CD4-positive, alpha-beta T cell (primary cell): ENCODE measurements at regions not wholly inside any gene's neighbourhood (a gene's known extent, or its start where the extent isn't known, plus 50 kb on each side); places are given as distances from the start of the nearest gene placed in this dataset.
"Not testable (repeated sequence)": the region's sequence is repeated elsewhere in the genome, so short reads cannot be mapped to it uniquely, and the experiment has no call there.

Source experiments
- ATAC-seq: fragments of 200-7000 bp; cut with Tn5 transposase; one replicate; pipeline ENCODE4 v1.10.0; 2022; ENCODE audit warnings: mild to moderate bottlenecking; ENCODE audit not compliant: poor library complexity
- CTCF ChIA-PET: fragments of 350-600 bp; sonication (Branson Sonifier 250); formaldehyde crosslinking; loops from one replicate; lab custom pipeline; 2021; ENCODE audit warnings: antibody characterized with exemption, inconsistent platforms; lab: Charles Lee
- POLR2A ChIA-PET: fragments of 350-600 bp; sonication (Branson Sonifier 250); formaldehyde crosslinking; loops from one replicate; lab custom pipeline; 2021; ENCODE audit warnings: antibody characterized with exemption, inconsistent platforms; lab: Charles Lee
- DNase-seq, 14 experiments: peaks; one replicate each; pipeline ENCODE4 v3.0.0-alpha.2; 2013 to 2020; ENCODE audit warnings: mixed read lengths in 2 of 14
- H3K27ac ChIP-seq, 2 donors: one replicate each; pipeline versions ENCODE4 v1.5.1 to v1.7.0; 2013; ENCODE audit warnings: low read length in 2 of 2, low read depth in 1 of 2, mild to moderate bottlenecking in 1 of 2
- H3K27me3 ChIP-seq, 2 experiments: 1 replicate in 1 of 2; 2 replicates in 1 of 2; pipeline versions ENCODE4 v1.6.1 to v1.7.0; 2013; ENCODE audit warnings: low read length in 2 of 2, control low read depth in 1 of 2, mild to moderate bottlenecking in 1 of 2, moderate library complexity in 1 of 2; ENCODE audit not compliant: insufficient read depth in 2 of 2, control insufficient read depth in 1 of 2
- H3K36me3 ChIP-seq: one replicate; pipeline ENCODE4 v1.6.1; 2013; ENCODE audit warnings: low read length, control low read depth; ENCODE audit not compliant: insufficient read depth
- H3K4me1 ChIP-seq: one replicate; pipeline ENCODE4 v1.6.1; 2013; ENCODE audit warnings: low read length, control low read depth; ENCODE audit not compliant: insufficient read depth
- H3K4me3 ChIP-seq: one replicate; pipeline ENCODE4 v1.5.1; 2013; ENCODE audit warnings: mild to moderate bottlenecking, low read length, moderate library complexity
- H3K9me3 ChIP-seq, 2 experiments: 1 replicate in 1 of 2; 2 replicates in 1 of 2; pipeline versions ENCODE4 v1.6.1 to v1.7.0; 2013; ENCODE audit warnings: low read length in 2 of 2, mild to moderate bottlenecking in 2 of 2, control low read depth in 1 of 2, moderate library complexity in 1 of 2; ENCODE audit not compliant: control insufficient read depth in 1 of 2, insufficient read depth in 1 of 2
- H3K27ac Mint-ChIP-seq: one replicate; pipeline ENCODE4 v1.8.0; 2020; ENCODE audit warnings: mixed read lengths
- H3K27me3 Mint-ChIP-seq: one replicate; pipeline ENCODE4 v1.8.0; 2021; ENCODE audit warnings: mixed read lengths
- H3K36me3 Mint-ChIP-seq: one replicate; pipeline ENCODE4 v1.8.0; 2021; ENCODE audit warnings: low read depth, mixed read lengths
- H3K4me1 Mint-ChIP-seq: one replicate; pipeline ENCODE4 v1.8.0; 2021; ENCODE audit warnings: low read depth, mixed read lengths
- H3K4me3 Mint-ChIP-seq: one replicate; pipeline ENCODE4 v1.8.0; 2020; ENCODE audit warnings: mild to moderate bottlenecking, mixed read lengths
- H3K9me3 Mint-ChIP-seq: one replicate; pipeline ENCODE4 v1.8.0; 2020; ENCODE audit warnings: mixed read lengths
- intact Hi-C, 2 experiments: fragments of 100-400 bp; cut with DNase I in 1 of 2; cut with micrococcal nuclease in 1 of 2; formaldehyde crosslinking; loops; one replicate each; pipeline versions ENCODE4 v1.15.1 to v1.9.0; 2023 to 2025; cut with DNase I, micrococcal nuclease

DNA sequence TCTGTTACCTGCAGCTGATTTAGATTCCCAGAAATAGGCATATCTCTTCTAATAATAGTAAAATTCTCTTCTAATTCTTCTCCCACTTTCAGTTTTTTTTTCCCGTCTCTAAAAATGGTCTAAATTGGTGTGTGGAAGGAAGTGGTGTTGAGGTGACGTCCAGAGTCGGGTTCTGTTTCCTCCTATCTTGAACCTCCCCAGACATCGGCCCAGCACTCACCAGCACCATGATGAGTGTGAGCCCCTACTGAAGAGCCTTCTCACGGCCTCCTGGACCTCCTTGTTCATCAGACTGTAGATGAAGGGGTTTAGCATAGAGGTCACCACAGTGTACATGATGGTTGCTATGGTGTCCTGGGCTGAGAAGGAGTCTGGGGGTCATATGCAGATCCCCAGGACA lies 53.5 kb upstream of the FAM153A start:
- H3K27me3 Mint-ChIP-seq, H3K9me3 Mint-ChIP-seq, H3K4me3 ChIP-seq, CTCF ChIA-PET, H3K27ac ChIP-seq, H3K27me3 ChIP-seq, POLR2A ChIA-PET, intact Hi-C loops, H3K9me3 ChIP-seq, H3K36me3 ChIP-seq, H3K4me3 Mint-ChIP-seq, ATAC-seq: not testable (repeated sequence)
- H3K4me1 Mint-ChIP-seq, result peaks cover 15% of the 10 kb centered on the region
- DNase-seq, result peak in 2 of 14 experiments; percentile 23 to 58
- H3K36me3 Mint-ChIP-seq, result peaks cover 15% of the 10 kb centered on the region
- H3K4me1 ChIP-seq, result peaks cover 11% of the 10 kb centered on the region
- H3K27ac Mint-ChIP-seq, result peak overlapping the region; percentile 63
